A549 (cell line): ENCODE measurements at regions not wholly inside any gene's neighbourhood (a gene's known extent, or its start where the extent isn't known, plus 50 kb on each side); places are given as distances from the start of the nearest gene placed in this dataset.

Experiments
- ATAC-seq, 2 experiments: fragments of 200-7000 bp in 1 of 2; fragments of >200 bp in 1 of 2; cut with Nextera tagmentation in 1 of 2; cut with Tn5 transposase in 1 of 2; 3 replicates each; pipeline versions ENCODE4 v1.8.0 to v1.9.1; 2018 to 2020; ENCODE audit warnings: mild to moderate bottlenecking in 1 of 2, moderate library complexity in 1 of 2
- CTCF ChIA-PET: fragments of 300-600 bp; sonication (Branson Sonifier 250); formaldehyde crosslinking; extraction: SDS; loops from one replicate; lab custom pipeline; 2021; ENCODE audit warnings: antibody characterized with exemption, inconsistent platforms; lab: Yijun Ruan, JAX
- POLR2A ChIA-PET: fragments of 350-600 bp; formaldehyde crosslinking; extraction: SDS; loops from one replicate; lab custom pipeline; 2021; ENCODE audit warnings: antibody characterized with exemption, inconsistent platforms; lab: Yijun Ruan, JAX
- DNase-seq, 2 experiments: peaks; one replicate each; pipeline versions ENCODE4 v3.0.0 to v3.0.0-alpha.2; 2011 to 2016; ENCODE audit warnings: low read depth in 1 of 2, low spot score in 1 of 2
- FAIRE-seq: peaks from 2 replicates; lab custom pipeline; 2011; peaks lifted over from hg19 to GRCh38; lab: Jason Lieb, UNC
- H3K27ac ChIP-seq, 2 experiments: fragments of >200 bp; sonication (Bioruptor Twin); formaldehyde crosslinking; 3 replicates each; pipeline ENCODE4 v1.5.1; 2016 to 2017
- H3K4me1 ChIP-seq: fragments of >200 bp; sonication (Bioruptor Twin); formaldehyde crosslinking; 3 replicates; pipeline ENCODE4 v1.6.1; 2016
- H3K4me2 ChIP-seq: fragments of >200 bp; sonication (Bioruptor Twin); formaldehyde crosslinking; 3 replicates; pipeline ENCODE4 v1.6.1; 2016
- H3K4me3 ChIP-seq: fragments of >200 bp; sonication (Bioruptor Twin); formaldehyde crosslinking; 3 replicates; pipeline ENCODE4 v1.5.1; 2016
- H3K9me3 ChIP-seq: fragments of >200 bp; sonication (Bioruptor Twin); formaldehyde crosslinking; 3 replicates; pipeline ENCODE4 v1.6.1; 2016
- BHLHE40 ChIP-seq: IDR thresholded peaks from 2 replicates; pipeline ENCODE4 v1.6.1; 2012; ENCODE audit warnings: low read depth, low read length, inconsistent platforms
- CBX2 ChIP-seq: fragments of 200-600 bp; sonication (generic); IDR thresholded peaks from 2 replicates; pipeline ENCODE4 v1.6.1; 2016; ENCODE audit warnings: low read depth, mild to moderate bottlenecking, borderline replicate concordance
- CEBPB ChIP-seq, 2 experiments: fragments of >200 bp in 1 of 2; sonication (Bioruptor Twin) in 1 of 2; formaldehyde crosslinking in 1 of 2; IDR thresholded peaks; 2 replicates each; pipeline ENCODE4 v1.6.1; 2012 to 2016
- EP300 ChIP-seq, 2 experiments: fragments of >200 bp; sonication (Bioruptor Twin); formaldehyde crosslinking; IDR thresholded peaks; 2 replicates in 1 of 2; 3 replicates in 1 of 2; pipeline ENCODE4 v1.6.1; 2016 to 2017
- ESRRA ChIP-seq: fragments of 150-350 bp; IDR thresholded peaks from 2 replicates; pipeline ENCODE4 v1.6.1; 2014; ENCODE audit warnings: mild to moderate bottlenecking, low read length, borderline replicate concordance
- HEYL ChIP-seq: fragments of 250-450 bp; sonication (Bioruptor Pico); IDR thresholded peaks from 2 replicates; pipeline ENCODE4 v1.8.0; 2021; ENCODE audit warnings: mild to moderate bottlenecking, moderate library complexity
- HOXA7 ChIP-seq: fragments of 250-450 bp; sonication (Bioruptor Pico); IDR thresholded peaks from 2 replicates; pipeline ENCODE4 v1.5.0; 2020; ENCODE audit warnings: mild to moderate bottlenecking, moderate library complexity
- HOXB5 ChIP-seq: fragments of 250-450 bp; sonication (Bioruptor Pico); IDR thresholded peaks from 2 replicates; pipeline ENCODE4 v1.5.0; 2020; ENCODE audit warnings: mild to moderate bottlenecking, moderate library complexity
- JUNB ChIP-seq: fragments of >200 bp; sonication (Bioruptor Twin); formaldehyde crosslinking; IDR thresholded peaks from 2 replicates; pipeline ENCODE4 v1.6.1; 2016
- KDM1A ChIP-seq: fragments of 200-600 bp; sonication (generic); IDR thresholded peaks from 2 replicates; pipeline ENCODE4 v1.6.1; 2016; ENCODE audit warnings: low read depth, mild to moderate bottlenecking
- MAFK ChIP-seq: fragments of 450-650 bp; IDR thresholded peaks from 2 replicates; pipeline ENCODE4 v1.6.1; 2014; ENCODE audit not compliant: partially characterized antibody
- MYC ChIP-seq: IDR thresholded peaks from 2 replicates; pipeline ENCODE4 v1.6.1; 2012; ENCODE audit warnings: mild to moderate bottlenecking, inconsistent platforms, low read length, improper control_type of control experiment, borderline replicate concordance
- NFE2L2 ChIP-seq: fragments of 150-350 bp; conservative IDR thresholded peaks from 2 replicates; pipeline ENCODE4 v1.6.1; 2014; ENCODE audit warnings: low read length
- NR3C1 ChIP-seq: fragments of >200 bp; sonication (Bioruptor Twin); formaldehyde crosslinking; IDR thresholded peaks from 3 replicates; pipeline ENCODE4 v1.6.1; 2017
- PHF8 ChIP-seq: fragments of 200-600 bp; sonication (generic); IDR thresholded peaks from 2 replicates; pipeline ENCODE4 v1.6.1; 2016; ENCODE audit warnings: low read depth, mild to moderate bottlenecking, antibody characterized with exemption, moderate library complexity, borderline replicate concordance
- RAD21 ChIP-seq, 2 experiments: fragments of >200 bp in 1 of 2; sonication (Bioruptor Twin) in 1 of 2; formaldehyde crosslinking in 1 of 2; IDR thresholded peaks in 1 of 2; conservative IDR thresholded peaks in 1 of 2; 2 replicates in 1 of 2; 3 replicates in 1 of 2; pipeline ENCODE4 v1.6.1; 2012 to 2018; ENCODE audit warnings: inconsistent platforms in 1 of 2
- RARB ChIP-seq: fragments of 250-450 bp; sonication (Bioruptor Pico); IDR thresholded peaks from 2 replicates; pipeline ENCODE4 v1.8.0; 2021; ENCODE audit warnings: mild to moderate bottlenecking, moderate library complexity
- RCOR1 ChIP-seq: fragments of 150-350 bp; IDR thresholded peaks from 2 replicates; pipeline ENCODE4 v1.6.1; 2014; ENCODE audit warnings: antibody characterized with exemption, low read length, low read depth
- TFCP2L1 ChIP-seq: fragments of 250-450 bp; sonication (Bioruptor Pico); IDR thresholded peaks from 2 replicates; pipeline ENCODE4 v1.5.0; 2021; ENCODE audit warnings: mild to moderate bottlenecking
- ZFP36 ChIP-seq: fragments of 450-650 bp; IDR thresholded peaks from 2 replicates; pipeline ENCODE4 v1.6.1; 2014; ENCODE audit warnings: borderline replicate concordance; ENCODE audit not compliant: partially characterized antibody
- ZNF302 ChIP-seq: fragments of 250-450 bp; sonication (Bioruptor Pico); IDR thresholded peaks from 2 replicates; pipeline ENCODE4 v1.9.0; 2021; ENCODE audit warnings: inconsistent platforms, mild to moderate bottlenecking, moderate library complexity
- WGBS: methylation state at CpG from one replicate; pipeline ENCODE4 v1.1.6; 2017; ENCODE audit errors: missing lambda C conversion rate; 5-methylcytosine and 5-hydroxymethylcytosine counted together
- TF ChIP-seq, protein P1 (sequence below): IDR thresholded peaks from 2 replicates; pipeline ENCODE4 v1.6.1; 2012
- TF ChIP-seq, protein P2 (sequence below): fragments of 250-450 bp; sonication (Bioruptor Pico); IDR thresholded peaks from 2 replicates; pipeline ENCODE4 v1.5.0; 2020; ENCODE audit warnings: low read depth, mild to moderate bottlenecking, moderate library complexity
- TF ChIP-seq, protein P3 (sequence below): IDR thresholded peaks from 2 replicates; pipeline ENCODE4 v1.6.1; 2012; ENCODE audit warnings: low read depth, borderline replicate concordance
- TF ChIP-seq, protein P4 (sequence below): IDR thresholded peaks from 2 replicates; pipeline ENCODE4 v1.6.1; 2012
- TF ChIP-seq, protein P5 (sequence below): fragments of 250-450 bp; sonication (Bioruptor Pico); IDR thresholded peaks from 2 replicates; pipeline ENCODE4 v1.5.0; 2021; ENCODE audit warnings: mild to moderate bottlenecking, moderate library complexity, borderline replicate concordance

DNA sequence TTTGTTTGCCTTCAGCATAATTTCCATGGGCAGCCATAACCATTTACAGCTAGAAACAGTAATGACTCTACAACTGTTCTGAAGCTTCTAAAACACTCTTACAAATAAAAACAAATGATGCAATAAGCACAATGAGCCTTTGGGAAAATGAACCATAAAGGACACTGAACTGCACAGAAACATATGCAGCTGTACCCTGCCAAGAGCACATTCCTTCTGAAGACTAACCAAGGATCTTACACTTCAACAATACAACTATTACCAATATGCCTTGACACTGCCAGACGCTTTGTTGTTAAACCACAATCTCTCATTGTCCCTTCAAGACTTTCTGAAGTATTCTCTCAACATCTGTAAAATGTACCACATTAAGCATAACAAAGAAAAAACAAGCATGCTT is 104.2 kb upstream of the HMHB1 start:
- TF ChIP-seq EP300 (IDR thresholded peaks at IDR 0.05) (no peak), CEBPB (IDR thresholded peaks at IDR 0.05) (no peak), KDM1A (no peak), RAD21 (conservative IDR thresholded peaks at IDR 0.05 in 1 of 2, IDR thresholded peaks at IDR 0.05 in 1 of 2) (no peak), RCOR1 (no peak), HOXB5 (CRISPR knock-in tag) (no peak), HEYL (no peak), NR3C1 (no peak), HOXA7 (CRISPR knock-in tag) (no peak), TFCP2L1 (CRISPR knock-in tag) (no peak), MYC (no peak), PHF8 (no peak), MAFK (no peak)
- TF ChIP-seq, protein P1, sequence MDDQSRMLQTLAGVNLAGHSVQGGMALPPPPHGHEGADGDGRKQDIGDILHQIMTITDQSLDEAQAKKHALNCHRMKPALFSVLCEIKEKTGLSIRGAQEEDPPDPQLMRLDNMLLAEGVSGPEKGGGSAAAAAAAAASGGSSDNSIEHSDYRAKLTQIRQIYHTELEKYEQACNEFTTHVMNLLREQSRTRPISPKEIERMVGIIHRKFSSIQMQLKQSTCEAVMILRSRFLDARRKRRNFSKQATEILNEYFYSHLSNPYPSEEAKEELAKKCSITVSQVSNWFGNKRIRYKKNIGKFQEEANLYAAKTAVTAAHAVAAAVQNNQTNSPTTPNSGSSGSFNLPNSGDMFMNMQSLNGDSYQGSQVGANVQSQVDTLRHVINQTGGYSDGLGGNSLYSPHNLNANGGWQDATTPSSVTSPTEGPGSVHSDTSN, result no peak
- TF ChIP-seq, protein P2, sequence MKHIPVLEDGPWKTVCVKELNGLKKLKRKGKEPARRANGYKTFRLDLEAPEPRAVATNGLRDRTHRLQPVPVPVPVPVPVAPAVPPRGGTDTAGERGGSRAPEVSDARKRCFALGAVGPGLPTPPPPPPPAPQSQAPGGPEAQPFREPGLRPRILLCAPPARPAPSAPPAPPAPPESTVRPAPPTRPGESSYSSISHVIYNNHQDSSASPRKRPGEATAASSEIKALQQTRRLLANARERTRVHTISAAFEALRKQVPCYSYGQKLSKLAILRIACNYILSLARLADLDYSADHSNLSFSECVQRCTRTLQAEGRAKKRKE (CRISPR knock-in tag), result no peak
- TF ChIP-seq, protein P3, sequence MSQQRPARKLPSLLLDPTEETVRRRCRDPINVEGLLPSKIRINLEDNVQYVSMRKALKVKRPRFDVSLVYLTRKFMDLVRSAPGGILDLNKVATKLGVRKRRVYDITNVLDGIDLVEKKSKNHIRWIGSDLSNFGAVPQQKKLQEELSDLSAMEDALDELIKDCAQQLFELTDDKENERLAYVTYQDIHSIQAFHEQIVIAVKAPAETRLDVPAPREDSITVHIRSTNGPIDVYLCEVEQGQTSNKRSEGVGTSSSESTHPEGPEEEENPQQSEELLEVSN, result no peak
- TF ChIP-seq, protein P4, sequence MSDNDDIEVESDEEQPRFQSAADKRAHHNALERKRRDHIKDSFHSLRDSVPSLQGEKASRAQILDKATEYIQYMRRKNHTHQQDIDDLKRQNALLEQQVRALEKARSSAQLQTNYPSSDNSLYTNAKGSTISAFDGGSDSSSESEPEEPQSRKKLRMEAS, result no peak
- TF ChIP-seq, protein P5, sequence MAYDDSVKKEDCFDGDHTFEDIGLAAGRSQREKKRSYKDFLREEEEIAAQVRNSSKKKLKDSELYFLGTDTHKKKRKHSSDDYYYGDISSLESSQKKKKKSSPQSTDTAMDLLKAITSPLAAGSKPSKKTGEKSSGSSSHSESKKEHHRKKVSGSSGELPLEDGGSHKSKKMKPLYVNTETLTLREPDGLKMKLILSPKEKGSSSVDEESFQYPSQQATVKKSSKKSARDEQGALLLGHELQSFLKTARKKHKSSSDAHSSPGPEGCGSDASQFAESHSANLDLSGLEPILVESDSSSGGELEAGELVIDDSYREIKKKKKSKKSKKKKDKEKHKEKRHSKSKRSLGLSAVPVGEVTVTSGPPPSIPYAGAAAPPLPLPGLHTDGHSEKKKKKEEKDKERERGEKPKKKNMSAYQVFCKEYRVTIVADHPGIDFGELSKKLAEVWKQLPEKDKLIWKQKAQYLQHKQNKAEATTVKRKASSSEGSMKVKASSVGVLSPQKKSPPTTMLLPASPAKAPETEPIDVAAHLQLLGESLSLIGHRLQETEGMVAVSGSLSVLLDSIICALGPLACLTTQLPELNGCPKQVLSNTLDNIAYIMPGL (CRISPR knock-in tag), result no peak

DNA sequence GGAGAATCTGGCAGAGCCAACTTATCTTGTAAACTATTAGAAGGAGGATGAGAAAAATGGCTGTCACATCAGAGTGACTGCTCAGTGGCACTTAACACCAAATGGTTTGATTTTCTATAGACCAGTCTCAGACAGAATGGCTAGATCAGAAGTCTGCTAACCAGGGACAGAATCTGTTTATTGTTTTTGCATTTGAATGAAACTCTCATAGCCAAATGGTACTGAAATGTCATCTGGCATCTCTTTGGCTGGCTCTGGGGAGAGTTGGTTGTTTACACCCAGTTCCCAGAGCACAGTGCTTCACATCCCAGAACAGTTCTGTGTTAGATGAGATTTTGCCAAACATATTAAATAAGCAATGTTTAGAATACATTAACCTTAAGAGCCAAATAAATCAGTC is 106.6 kb upstream of the HMHB1 start:
- POLR2A ChIA-PET, result no interaction called here
- DNase-seq, result no peak
- Histone ChIP-seq H3K4me1 (no peaks in the 10 kb centered on the region), H3K4me3 (no peak overlapping the region), H3K4me2 (no peak overlapping the region), H3K9me3 (no peaks in the 10 kb centered on the region), H3K27ac (no peak overlapping the region)
- ATAC-seq, result no peak
- CTCF ChIA-PET, result no interaction called here
- TF ChIP-seq RCOR1 (no peak), ZNF302 (CRISPR knock-in tag) (no peak), ESRRA (no peak), RARB (no peak), ZFP36 (no peak), NFE2L2 (no peak), JUNB (no peak), BHLHE40 (no peak), CEBPB (IDR thresholded peaks at IDR 0.05) (no peak), CBX2 (no peak)
- TF ChIP-seq, protein P3, result no peak
- FAIRE-seq, result no peak

More for the DNA sequence above, 104.2 kb upstream of the HMHB1 start:
- CTCF ChIA-PET, result interaction anchor here (1.0 to 2.4 kb wide), 2 partner anchors 14 to 17 kb away, joined by 3 to 8 read pairs; no protein-coding TSS in a partner anchor
- POLR2A ChIA-PET, result no interaction called here
- no peak overlapping the region for H3K4me3 ChIP-seq
- no peak overlapping the region for H3K4me2 ChIP-seq
- ATAC-seq, result no peak
- H3K9me3 ChIP-seq, result no peaks in the 10 kb centered on the region
- H3K4me1 ChIP-seq, result no peaks in the 10 kb centered on the region
- no peak for DNase-seq
- no peak overlapping the region for H3K27ac ChIP-seq
- FAIRE-seq, result no peak
- WGBS, result 25% methylated on average over 1 of the region's 1 CpG
